T-helper 17 cell (primary cell): ENCODE measurements at regions not wholly inside any gene's neighbourhood (a gene's known extent, or its start where the extent isn't known, plus 50 kb on each side); places are given as distances from the start of the nearest gene placed in this dataset.

Experiments
- ATAC-seq: fragments of 150-1000 bp; cut with Tn5 transposase; 2 replicates; pipeline ENCODE4 v1.10.0; 2021; ENCODE audit warnings: mild to moderate bottlenecking, moderate library complexity
- DNase-seq, 3 donors: peaks; one replicate each; pipeline versions ENCODE4 v3.0.0 to v3.0.0-alpha.2; 2020 to 2021
- H3K9me3 ChIP-seq: one replicate; pipeline ENCODE4 v1.7.0; 2013; ENCODE audit warnings: low read length, mild to moderate bottlenecking; ENCODE audit not compliant: control insufficient read depth, poor library complexity, severe bottlenecking
- H3K27ac Mint-ChIP-seq: one replicate; pipeline ENCODE4 v1.8.0; 2022; ENCODE audit warnings: mild to moderate bottlenecking, moderate library complexity, mixed read lengths
- H3K27me3 Mint-ChIP-seq: one replicate; pipeline ENCODE4 v1.8.0; 2022; ENCODE audit warnings: mixed read lengths
- H3K36me3 Mint-ChIP-seq: one replicate; pipeline ENCODE4 v1.8.0; 2022; ENCODE audit warnings: low read depth, mixed read lengths
- H3K4me1 Mint-ChIP-seq: one replicate; pipeline ENCODE4 v1.8.0; 2022; ENCODE audit warnings: mild to moderate bottlenecking, mixed read lengths
- H3K4me3 Mint-ChIP-seq: one replicate; pipeline ENCODE4 v1.8.0; 2022; ENCODE audit warnings: mild to moderate bottlenecking, moderate library complexity, mixed read lengths

- Mint-ChIP-seq H3K27me3 (no peaks in the 10 kb centered on the region), H3K27ac (no peak overlapping the region), H3K4me1 (no peaks in the 10 kb centered on the region), H3K36me3 (no peaks in the 10 kb centered on the region), H3K4me3 (no peak overlapping the region)
- H3K9me3 ChIP-seq = peaks cover 4% of the 10 kb centered on the region
- no peak for ATAC-seq
- DNase-seq = no peak
Observed at GRCh38 chr14:53468876-53469275, 315.8 kb upstream of the DDHD1 start.

- DNase-seq (no peak), ATAC-seq (no peak)
- Mint-ChIP-seq H3K27me3 (no peaks in the 10 kb centered on the region), H3K36me3 (no peaks in the 10 kb centered on the region), H3K4me3 (no peak overlapping the region), H3K4me1 (no peaks in the 10 kb centered on the region), H3K27ac (no peak overlapping the region)
- peaks cover 4% of the 10 kb centered on the region for H3K9me3 ChIP-seq
Observed at GRCh38 chr14:53464376-53464775, 311.3 kb upstream of the DDHD1 start.

GRCh38 chr14:53462931-53463778, 310.0 kb upstream of the DDHD1 start:
- no peaks in the 10 kb centered on the region for H3K4me1 Mint-ChIP-seq
- no peak overlapping the region for H3K27ac Mint-ChIP-seq
- H3K27me3 Mint-ChIP-seq = no peaks in the 10 kb centered on the region
- no peak overlapping the region for H3K4me3 Mint-ChIP-seq
- H3K9me3 ChIP-seq = peaks cover 4% of the 10 kb centered on the region
- DNase-seq = no peak
- ATAC-seq = no peak
- no peaks in the 10 kb centered on the region for H3K36me3 Mint-ChIP-seq

GRCh38 chr14:53461858-53462257, 308.7 kb upstream of the DDHD1 start:
- Mint-ChIP-seq H3K4me3 (no peak overlapping the region), H3K27ac (no peak overlapping the region), H3K27me3 (no peaks in the 10 kb centered on the region), H3K4me1 (no peaks in the 10 kb centered on the region), H3K36me3 (no peaks in the 10 kb centered on the region)
- DNase-seq = no peak
- ATAC-seq = no peak
- peaks cover 4% of the 10 kb centered on the region for H3K9me3 ChIP-seq

- H3K4me1 Mint-ChIP-seq = no peaks in the 10 kb centered on the region
- peaks cover 4% of the 10 kb centered on the region for H3K9me3 ChIP-seq
- H3K27me3 Mint-ChIP-seq = no peaks in the 10 kb centered on the region
- H3K4me3 Mint-ChIP-seq = no peak overlapping the region
- H3K27ac Mint-ChIP-seq = no peak overlapping the region
- DNase-seq (no peak), ATAC-seq (no peak)
- H3K36me3 Mint-ChIP-seq = no peaks in the 10 kb centered on the region
Observed at GRCh38 chr14:53460544-53460943, 307.4 kb upstream of the DDHD1 start.

GRCh38 chr14:53458368-53458814, 305.3 kb upstream of the DDHD1 start:
- Mint-ChIP-seq H3K27ac (no peak overlapping the region), H3K4me3 (no peak overlapping the region), H3K4me1 (no peaks in the 10 kb centered on the region), H3K36me3 (no peaks in the 10 kb centered on the region), H3K27me3 (no peaks in the 10 kb centered on the region)
- DNase-seq (no peak), ATAC-seq (no peak)
- no peaks in the 10 kb centered on the region for H3K9me3 ChIP-seq

- DNase-seq (no peak), ATAC-seq (no peak)
- no peaks in the 10 kb centered on the region for H3K4me1 Mint-ChIP-seq
- no peak overlapping the region for H3K4me3 Mint-ChIP-seq
- no peaks in the 10 kb centered on the region for H3K27me3 Mint-ChIP-seq
- H3K9me3 ChIP-seq = no peaks in the 10 kb centered on the region
- H3K27ac Mint-ChIP-seq = no peak overlapping the region
- no peaks in the 10 kb centered on the region for H3K36me3 Mint-ChIP-seq
Observed at GRCh38 chr14:53456931-53457330, 303.8 kb upstream of the DDHD1 start.

GRCh38 chr14:53452005-53452673, 299.0 kb upstream of the DDHD1 start:
- no peak overlapping the region for H3K4me3 Mint-ChIP-seq
- no peaks in the 10 kb centered on the region for H3K9me3 ChIP-seq
- H3K27ac Mint-ChIP-seq = no peak overlapping the region
- DNase-seq = no peak
- H3K27me3 Mint-ChIP-seq = no peaks in the 10 kb centered on the region
- H3K4me1 Mint-ChIP-seq = no peaks in the 10 kb centered on the region
- no peak for ATAC-seq
- no peaks in the 10 kb centered on the region for H3K36me3 Mint-ChIP-seq

GRCh38 chr14:53450871-53451270, 297.7 kb upstream of the DDHD1 start:
- DNase-seq = no peak
- ATAC-seq = no peak
- no peaks in the 10 kb centered on the region for H3K27me3 Mint-ChIP-seq
- H3K4me3 Mint-ChIP-seq = no peak overlapping the region
- H3K9me3 ChIP-seq = no peaks in the 10 kb centered on the region
- H3K27ac Mint-ChIP-seq = no peak overlapping the region
- no peaks in the 10 kb centered on the region for H3K36me3 Mint-ChIP-seq
- H3K4me1 Mint-ChIP-seq = no peaks in the 10 kb centered on the region

- Mint-ChIP-seq H3K36me3 (no peaks in the 10 kb centered on the region), H3K27me3 (no peaks in the 10 kb centered on the region), H3K4me1 (no peaks in the 10 kb centered on the region), H3K4me3 (no peak overlapping the region), H3K27ac (no peak overlapping the region)
- DNase-seq (no peak), ATAC-seq (no peak)
- no peaks in the 10 kb centered on the region for H3K9me3 ChIP-seq
Observed at GRCh38 chr14:53448682-53449081, 295.6 kb upstream of the DDHD1 start.

- H3K4me1 Mint-ChIP-seq = no peaks in the 10 kb centered on the region
- H3K9me3 ChIP-seq = no peaks in the 10 kb centered on the region
- H3K27ac Mint-ChIP-seq = no peak overlapping the region
- H3K27me3 Mint-ChIP-seq = no peaks in the 10 kb centered on the region
- no peak for ATAC-seq
- H3K4me3 Mint-ChIP-seq = no peak overlapping the region
- no peaks in the 10 kb centered on the region for H3K36me3 Mint-ChIP-seq
- no peak for DNase-seq
Observed at GRCh38 chr14:53444677-53445312, 291.7 kb upstream of the DDHD1 start.

GRCh38 chr14:53441789-53442188, 288.7 kb upstream of the DDHD1 start:
- no peaks in the 10 kb centered on the region for H3K4me1 Mint-ChIP-seq
- DNase-seq (no peak), ATAC-seq (no peak)
- H3K27me3 Mint-ChIP-seq = no peaks in the 10 kb centered on the region
- no peaks in the 10 kb centered on the region for H3K9me3 ChIP-seq
- no peaks in the 10 kb centered on the region for H3K36me3 Mint-ChIP-seq
- H3K4me3 Mint-ChIP-seq = no peak overlapping the region
- H3K27ac Mint-ChIP-seq = no peak overlapping the region

- no peaks in the 10 kb centered on the region for H3K9me3 ChIP-seq
- no peaks in the 10 kb centered on the region for H3K36me3 Mint-ChIP-seq
- no peak overlapping the region for H3K27ac Mint-ChIP-seq
- ATAC-seq (no peak), DNase-seq (no peak)
- no peaks in the 10 kb centered on the region for H3K4me1 Mint-ChIP-seq
- H3K4me3 Mint-ChIP-seq = no peak overlapping the region
- no peaks in the 10 kb centered on the region for H3K27me3 Mint-ChIP-seq
Observed at GRCh38 chr14:53437858-53438257, 284.7 kb upstream of the DDHD1 start.
